ENCODE measurements at regions not wholly inside any gene's neighbourhood (a gene's known extent, or its start where the extent isn't known, plus 50 kb on each side); places are given as distances from the start of the nearest gene placed in this dataset.

DNA sequence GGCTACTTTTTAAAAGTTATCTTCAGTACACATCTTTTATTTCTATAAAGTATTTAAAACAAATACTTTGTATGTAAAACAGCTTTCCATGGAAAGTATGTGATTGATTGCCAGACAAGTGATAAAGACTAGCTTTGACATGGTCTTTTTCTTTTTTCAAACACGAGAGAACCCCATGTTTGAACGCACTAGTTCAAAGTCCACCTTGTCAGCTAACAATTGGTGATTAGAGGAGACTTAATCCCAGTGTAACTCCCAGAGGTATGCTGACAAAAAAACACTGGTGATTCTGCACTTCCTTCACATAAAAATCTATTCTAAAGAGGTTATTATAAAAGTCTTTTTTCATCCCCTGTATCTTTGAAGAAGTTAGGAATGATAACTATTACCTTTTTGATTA is 438.1 kb downstream of the GJA1 start:
- Mint-ChIP-seq H3K9me3 (ENCODE audit: unreplicated experiment) (peaks cover 13% of the 10 kb centered on the region), H3K4me1 (ENCODE audit: unreplicated experiment) (peaks cover 7% of the 10 kb centered on the region), H3K27ac (ENCODE audit: unreplicated experiment) (no peak overlapping the region), H3K36me3 (ENCODE audit: unreplicated experiment) (peaks cover 4% of the 10 kb centered on the region), H3K27me3 (ENCODE audit: unreplicated experiment) (peaks cover 2% of the 10 kb centered on the region), H3K4me3 (ENCODE audit: unreplicated experiment) (no peak overlapping the region)
- TF ChIP-seq, protein P1, sequence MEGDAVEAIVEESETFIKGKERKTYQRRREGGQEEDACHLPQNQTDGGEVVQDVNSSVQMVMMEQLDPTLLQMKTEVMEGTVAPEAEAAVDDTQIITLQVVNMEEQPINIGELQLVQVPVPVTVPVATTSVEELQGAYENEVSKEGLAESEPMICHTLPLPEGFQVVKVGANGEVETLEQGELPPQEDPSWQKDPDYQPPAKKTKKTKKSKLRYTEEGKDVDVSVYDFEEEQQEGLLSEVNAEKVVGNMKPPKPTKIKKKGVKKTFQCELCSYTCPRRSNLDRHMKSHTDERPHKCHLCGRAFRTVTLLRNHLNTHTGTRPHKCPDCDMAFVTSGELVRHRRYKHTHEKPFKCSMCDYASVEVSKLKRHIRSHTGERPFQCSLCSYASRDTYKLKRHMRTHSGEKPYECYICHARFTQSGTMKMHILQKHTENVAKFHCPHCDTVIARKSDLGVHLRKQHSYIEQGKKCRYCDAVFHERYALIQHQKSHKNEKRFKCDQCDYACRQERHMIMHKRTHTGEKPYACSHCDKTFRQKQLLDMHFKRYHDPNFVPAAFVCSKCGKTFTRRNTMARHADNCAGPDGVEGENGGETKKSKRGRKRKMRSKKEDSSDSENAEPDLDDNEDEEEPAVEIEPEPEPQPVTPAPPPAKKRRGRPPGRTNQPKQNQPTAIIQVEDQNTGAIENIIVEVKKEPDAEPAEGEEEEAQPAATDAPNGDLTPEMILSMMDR (IDR thresholded peaks at IDR 0.05) = no peak
- no peak for DNase-seq (ENCODE audit: extremely low spot score, unreplicated experiment)

- Mint-ChIP-seq H3K36me3 (ENCODE audit: unreplicated experiment) (peaks cover 4% of the 10 kb centered on the region), H3K4me3 (ENCODE audit: unreplicated experiment) (no peak overlapping the region), H3K9me3 (ENCODE audit: unreplicated experiment) (peaks cover 9% of the 10 kb centered on the region), H3K27ac (ENCODE audit: unreplicated experiment) (no peak overlapping the region), H3K4me1 (ENCODE audit: unreplicated experiment) (peaks cover 24% of the 10 kb centered on the region), H3K27me3 (ENCODE audit: unreplicated experiment) (peaks cover 2% of the 10 kb centered on the region)
- TF ChIP-seq, protein P1 (IDR thresholded peaks at IDR 0.05) = no peak
- no peak for DNase-seq (ENCODE audit: extremely low spot score, unreplicated experiment)
Measured at GRCh38 chr6:121876721-121877120, 441.3 kb downstream of the GJA1 start.

- no peak for DNase-seq (ENCODE audit: extremely low spot score, unreplicated experiment)
- H3K36me3 Mint-ChIP-seq (ENCODE audit: unreplicated experiment) = peaks cover 4% of the 10 kb centered on the region
- H3K27ac Mint-ChIP-seq (ENCODE audit: unreplicated experiment) = no peak overlapping the region
- peaks cover 2% of the 10 kb centered on the region for H3K27me3 Mint-ChIP-seq (ENCODE audit: unreplicated experiment)
- H3K9me3 Mint-ChIP-seq (ENCODE audit: unreplicated experiment) = peaks cover 4% of the 10 kb centered on the region
- peaks cover 48% of the 10 kb centered on the region for H3K4me1 Mint-ChIP-seq (ENCODE audit: unreplicated experiment)
- TF ChIP-seq, protein P1 (IDR thresholded peaks at IDR 0.05) = no peak
- no peak overlapping the region for H3K4me3 Mint-ChIP-seq (ENCODE audit: unreplicated experiment)
Measured at GRCh38 chr6:121879149-121879548, 443.7 kb downstream of the GJA1 start.

DNA sequence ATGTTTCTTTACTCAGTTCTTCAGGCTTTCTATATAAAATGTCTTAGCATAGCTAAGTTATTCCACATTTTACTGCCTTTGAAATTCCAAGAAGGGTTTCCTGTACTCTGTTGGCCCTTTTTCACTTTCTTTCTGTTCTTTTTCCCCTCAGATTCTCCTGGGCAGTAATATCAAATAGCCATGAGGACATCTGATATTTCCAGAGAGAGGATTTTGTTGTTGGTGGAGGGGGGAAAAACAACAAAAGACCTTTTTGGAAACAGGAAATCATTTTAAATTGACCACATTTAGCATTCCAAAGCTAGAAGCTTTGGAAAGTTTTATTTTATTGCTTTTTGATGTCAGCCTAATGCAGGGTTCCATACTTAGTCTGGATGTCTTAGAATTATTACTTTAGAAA is 445.4 kb downstream of the GJA1 start:
- TF ChIP-seq, protein P1 (IDR thresholded peaks at IDR 0.05) = no peak
- Mint-ChIP-seq H3K36me3 (ENCODE audit: unreplicated experiment) (peaks cover 4% of the 10 kb centered on the region), H3K4me3 (ENCODE audit: unreplicated experiment) (no peak overlapping the region), H3K4me1 (ENCODE audit: unreplicated experiment) (peaks cover 65% of the 10 kb centered on the region), H3K27ac (ENCODE audit: unreplicated experiment) (peak overlapping the region; percentile 50), H3K27me3 (ENCODE audit: unreplicated experiment) (peaks cover 2% of the 10 kb centered on the region), H3K9me3 (ENCODE audit: unreplicated experiment) (peaks cover 4% of the 10 kb centered on the region)
- DNase-seq (ENCODE audit: extremely low spot score, unreplicated experiment) = no peak

- no peak overlapping the region for H3K4me3 Mint-ChIP-seq (ENCODE audit: unreplicated experiment)
- peak overlapping the region; percentile 42 for H3K27ac Mint-ChIP-seq (ENCODE audit: unreplicated experiment)
- DNase-seq (ENCODE audit: extremely low spot score, unreplicated experiment) = no peak
- TF ChIP-seq, protein P1 (IDR thresholded peaks at IDR 0.05) = no peak
- H3K4me1 Mint-ChIP-seq (ENCODE audit: unreplicated experiment) = peaks cover 71% of the 10 kb centered on the region
- peaks cover 2% of the 10 kb centered on the region for H3K27me3 Mint-ChIP-seq (ENCODE audit: unreplicated experiment)
- no peaks in the 10 kb centered on the region for H3K9me3 Mint-ChIP-seq (ENCODE audit: unreplicated experiment)
- H3K36me3 Mint-ChIP-seq (ENCODE audit: unreplicated experiment) = no peaks in the 10 kb centered on the region
Measured at GRCh38 chr6:121881974-121882667, 446.7 kb downstream of the GJA1 start.
